ENCODE measurements at regions not wholly inside any gene's neighbourhood (a gene's known extent, or its start where the extent isn't known, plus 50 kb on each side); places are given as distances from the start of the nearest gene placed in this dataset.

DNA sequence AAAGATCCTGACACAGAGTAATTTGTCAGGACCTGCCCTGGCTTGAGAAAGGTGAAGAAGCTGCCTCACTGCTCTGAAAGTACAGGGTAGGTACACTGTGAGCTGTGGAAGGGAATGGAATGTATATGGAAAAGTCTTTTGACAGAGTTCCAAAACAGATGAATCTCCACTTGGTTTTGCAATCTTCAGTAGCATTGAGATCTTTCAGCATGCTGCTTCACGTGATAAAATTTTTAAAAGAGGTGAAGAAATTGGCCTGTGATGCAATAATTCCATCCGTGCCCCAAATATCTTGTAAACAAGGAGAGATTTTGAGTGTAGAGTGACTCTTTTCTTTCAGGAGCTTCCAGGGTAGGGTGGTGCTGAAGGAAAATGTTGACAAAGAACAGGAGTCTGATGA lies 123.1 kb downstream of the OSR1 start:
- DNase-seq (ENCODE audit: low read depth) = no peak

DNA sequence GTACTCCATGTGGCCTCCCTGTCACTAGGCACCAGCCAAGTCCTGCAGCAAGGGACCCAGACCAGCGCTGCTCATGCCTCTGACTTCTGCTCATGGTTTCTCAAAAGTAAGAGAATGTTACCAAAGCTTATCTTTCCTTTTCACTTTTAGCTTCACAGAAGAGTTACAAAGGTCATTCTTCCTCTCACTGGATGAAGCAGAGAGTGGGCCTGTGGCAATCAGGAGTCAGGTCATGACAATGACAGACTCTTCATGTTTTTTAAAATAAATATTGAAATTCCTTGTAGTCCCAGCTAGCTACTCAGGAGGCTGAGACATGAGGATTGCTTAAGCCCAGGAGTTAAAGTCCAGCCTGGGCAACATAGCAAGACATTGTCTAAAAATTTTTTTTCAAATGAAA lies 126.1 kb downstream of the OSR1 start:
- no peak for DNase-seq (ENCODE audit: low read depth)

DNA sequence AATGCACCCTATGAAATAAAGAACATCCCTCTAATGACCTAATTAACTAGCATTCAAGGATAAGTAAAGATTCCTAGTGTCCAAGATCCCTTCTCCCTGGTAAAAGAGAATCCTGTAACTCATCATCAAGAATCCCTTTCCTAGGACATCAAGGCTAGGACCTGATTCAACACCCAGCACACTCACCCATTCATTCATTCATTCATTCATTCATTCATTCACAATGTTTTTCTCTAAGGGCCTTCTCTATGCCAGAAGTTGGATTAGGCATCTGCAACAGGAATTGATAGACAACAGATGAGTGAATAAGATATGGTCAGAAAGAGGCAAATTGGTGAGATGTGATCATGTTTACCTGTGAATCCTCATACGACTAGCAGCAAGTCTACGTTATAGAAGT lies 126.8 kb downstream of the OSR1 start:
- DNase-seq (ENCODE audit: low read depth) = no peak

DNA sequence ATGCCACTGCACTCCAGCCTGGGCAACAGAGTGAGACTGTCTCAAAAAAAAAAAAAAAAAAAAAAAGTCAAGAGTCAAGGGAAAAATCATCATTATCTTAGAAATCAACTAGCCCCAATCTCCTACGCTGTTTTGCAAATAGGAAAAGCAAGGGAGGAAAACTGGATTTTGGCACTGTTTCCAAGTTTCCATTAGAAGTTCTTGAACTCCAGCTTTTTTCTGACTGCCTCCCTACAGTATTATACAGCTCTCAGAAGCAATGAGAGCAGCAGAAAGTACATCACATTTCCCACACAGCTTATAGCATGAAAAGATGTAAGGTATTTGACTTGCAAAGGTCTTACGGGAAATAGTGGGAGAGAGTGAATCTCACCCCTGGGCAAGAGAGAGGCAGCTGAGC lies 127.8 kb downstream of the OSR1 start:
- DNase-seq (ENCODE audit: low read depth) = no peak

DNA sequence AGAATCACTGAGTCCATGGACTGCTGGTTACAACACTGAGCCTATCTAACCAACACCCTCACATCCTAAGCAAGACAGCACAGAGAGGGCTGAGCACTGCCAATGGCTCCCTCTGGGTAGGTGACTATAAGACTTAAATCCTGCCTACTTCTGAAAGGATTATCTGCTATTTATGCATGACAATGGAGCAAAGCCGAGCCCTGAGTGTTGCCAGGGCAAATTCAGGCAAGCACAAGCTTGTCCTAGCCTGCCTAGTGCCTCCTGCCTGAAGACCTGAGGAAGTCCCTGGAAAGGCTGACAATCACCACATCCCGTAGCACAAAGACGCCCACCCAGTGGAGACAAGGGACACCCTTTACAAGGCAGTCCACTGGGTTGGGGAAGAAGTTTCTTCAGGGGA lies 129.7 kb downstream of the OSR1 start:
- no peak for DNase-seq (ENCODE audit: low read depth)

DNA sequence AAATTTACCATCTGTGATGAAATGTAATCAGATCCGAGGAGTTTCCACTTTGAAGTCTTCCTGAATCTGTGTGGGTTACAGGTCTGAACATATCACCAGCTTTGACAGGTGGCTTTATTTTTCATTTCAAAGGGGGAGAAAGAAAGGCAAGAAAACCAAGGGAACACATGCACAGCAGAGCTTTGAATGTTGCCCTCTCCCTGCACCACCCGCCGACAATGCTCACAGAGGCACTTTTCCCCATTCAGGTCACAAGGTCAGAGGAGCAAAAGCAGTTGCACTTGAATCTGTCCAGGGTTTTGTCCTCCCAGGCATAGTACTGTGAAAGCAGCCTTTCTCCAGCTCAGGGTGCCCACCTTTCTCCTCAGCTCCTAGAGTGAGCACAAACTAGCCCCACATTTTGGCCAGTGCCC lies 130.2 kb downstream of the OSR1 start:
- DNase-seq (ENCODE audit: low read depth) = no peak

DNA sequence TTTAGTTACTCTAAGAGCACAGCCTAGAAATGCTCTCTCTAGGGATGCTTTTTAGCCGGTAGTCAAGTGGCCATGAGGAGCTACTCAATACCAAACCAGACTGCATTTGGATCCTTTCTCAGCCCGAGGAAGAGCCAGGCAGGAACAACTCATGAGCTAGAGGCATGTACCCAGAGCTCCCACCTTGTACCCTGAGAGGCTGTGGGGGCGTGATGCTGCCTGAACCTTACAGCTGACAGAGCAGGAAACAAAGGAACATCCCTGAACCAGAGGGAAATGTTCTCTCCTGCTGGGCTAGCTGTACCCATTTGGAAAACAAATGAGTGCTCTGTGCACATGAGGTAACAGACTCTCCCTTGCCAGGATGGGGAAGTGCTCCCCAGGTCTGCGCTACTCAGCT lies 131.6 kb downstream of the OSR1 start:
- no peak for DNase-seq (ENCODE audit: low read depth)

DNA sequence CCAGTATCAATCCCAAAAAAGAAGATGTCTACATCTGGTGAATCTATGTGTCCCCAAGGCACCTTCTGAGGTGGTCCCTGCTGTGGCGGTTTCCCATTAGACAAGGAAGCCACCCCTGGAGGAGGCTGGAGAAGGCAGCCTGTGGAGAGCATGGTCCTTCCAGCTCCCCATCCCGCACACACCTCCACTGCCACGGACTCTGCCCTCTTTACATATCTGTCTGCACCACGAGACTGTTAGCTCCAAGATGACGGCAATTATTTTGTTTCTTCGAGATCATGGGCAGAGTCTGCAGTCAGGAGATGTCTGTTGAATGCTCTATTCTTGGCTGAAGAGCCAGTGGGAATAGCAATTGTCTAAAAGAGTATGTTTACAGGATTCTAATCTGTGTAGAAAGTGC lies 132.0 kb downstream of the OSR1 start:
- DNase-seq (ENCODE audit: low read depth) = no peak

DNA sequence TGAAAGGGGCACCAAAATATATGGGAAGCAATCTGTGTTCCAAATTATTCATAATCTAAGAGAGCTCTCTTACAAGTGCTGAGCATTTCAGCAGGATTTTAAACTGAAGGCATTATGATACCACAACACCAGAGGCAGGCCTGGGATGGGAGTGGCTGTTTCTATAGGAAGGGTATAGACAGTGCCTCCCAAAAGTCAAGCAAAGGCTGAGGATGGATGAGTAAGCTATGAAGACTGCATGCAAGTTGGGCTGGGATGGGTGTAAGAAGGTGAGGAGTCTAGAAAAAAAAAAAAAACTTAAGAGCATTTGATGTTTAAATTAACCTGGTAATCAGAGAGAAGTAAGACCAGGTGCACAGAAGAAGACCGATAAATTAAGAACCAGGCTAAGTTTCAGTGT lies 132.5 kb downstream of the OSR1 start:
- DNase-seq (ENCODE audit: low read depth) = no peak

DNA sequence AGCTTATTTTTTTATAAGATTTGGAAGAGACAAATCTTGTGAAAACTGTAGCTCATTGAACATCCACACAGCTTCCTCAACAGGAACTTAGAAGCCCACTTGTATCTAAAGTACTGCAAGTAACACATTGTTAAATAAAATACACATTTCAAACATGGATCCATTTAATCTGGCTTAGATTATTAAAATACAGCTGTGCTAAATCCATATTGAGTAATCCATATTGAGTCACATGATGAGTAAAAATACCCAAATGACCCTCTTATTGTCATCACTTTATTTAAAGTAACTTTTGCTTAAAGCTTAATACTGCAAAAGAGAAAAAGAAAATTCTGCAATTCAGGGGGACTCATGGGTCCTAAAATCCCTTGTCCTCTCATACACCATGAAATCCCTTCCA lies 133.3 kb downstream of the OSR1 start:
- no peak for DNase-seq (ENCODE audit: low read depth)

DNA sequence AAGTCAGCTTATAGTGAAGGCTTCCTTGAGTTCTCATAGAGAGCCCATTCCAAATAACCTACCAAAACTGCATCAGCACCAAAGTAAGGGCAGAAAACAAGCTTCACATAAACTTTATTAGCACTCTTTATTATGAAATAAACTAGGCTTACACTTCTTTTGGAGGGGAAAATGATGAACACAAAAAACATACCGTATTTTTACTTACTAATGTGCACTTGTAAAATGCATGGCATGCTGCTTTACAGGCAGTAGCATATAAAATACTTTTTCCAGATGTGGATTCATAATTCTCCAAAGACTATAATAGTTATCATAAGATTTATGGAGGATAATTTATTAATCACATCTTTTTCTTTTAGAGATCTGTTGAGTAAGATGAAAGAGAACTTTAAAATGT lies 133.9 kb downstream of the OSR1 start:
- no peak for DNase-seq (ENCODE audit: low read depth)

DNA sequence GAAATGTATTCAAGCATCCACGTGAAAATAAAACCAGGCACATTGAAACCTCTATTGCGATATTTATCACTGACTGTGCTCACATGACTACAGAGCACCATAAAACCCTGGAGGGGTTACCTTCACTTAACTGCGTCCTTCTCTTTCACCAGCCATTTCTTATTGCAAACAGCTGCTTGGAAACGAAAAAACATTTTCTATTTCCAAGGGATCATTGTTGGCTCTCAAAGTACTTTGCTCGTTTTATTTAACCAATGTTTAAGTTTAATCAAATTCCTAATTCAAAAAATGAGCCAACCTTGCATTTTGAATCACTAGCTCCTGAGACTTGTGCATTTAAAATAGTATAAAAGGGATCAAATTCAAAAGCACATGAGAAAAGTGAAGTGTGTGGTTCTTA lies 134.4 kb downstream of the OSR1 start:
- no peak for DNase-seq (ENCODE audit: low read depth)

DNA sequence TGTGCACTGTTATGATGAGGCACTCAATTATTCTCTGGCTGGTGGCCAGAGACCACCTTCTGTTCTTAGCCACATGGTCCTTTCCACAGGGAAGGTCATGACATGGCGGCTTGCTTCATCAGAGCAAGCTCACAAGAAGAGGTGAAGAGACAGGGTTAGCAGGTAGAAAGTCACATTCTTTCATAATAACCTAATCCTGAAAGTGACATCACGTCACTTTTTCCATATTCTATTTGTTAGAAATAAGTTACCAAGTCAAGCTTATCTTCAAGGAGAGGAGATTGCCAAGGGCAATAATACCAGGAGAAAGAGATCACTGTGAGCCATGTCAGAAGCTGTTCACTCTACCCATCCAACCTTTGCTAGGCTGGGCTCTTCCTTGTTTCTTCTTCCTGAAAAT lies 139.4 kb downstream of the OSR1 start:
- DNase-seq (ENCODE audit: low read depth) = no peak

DNA sequence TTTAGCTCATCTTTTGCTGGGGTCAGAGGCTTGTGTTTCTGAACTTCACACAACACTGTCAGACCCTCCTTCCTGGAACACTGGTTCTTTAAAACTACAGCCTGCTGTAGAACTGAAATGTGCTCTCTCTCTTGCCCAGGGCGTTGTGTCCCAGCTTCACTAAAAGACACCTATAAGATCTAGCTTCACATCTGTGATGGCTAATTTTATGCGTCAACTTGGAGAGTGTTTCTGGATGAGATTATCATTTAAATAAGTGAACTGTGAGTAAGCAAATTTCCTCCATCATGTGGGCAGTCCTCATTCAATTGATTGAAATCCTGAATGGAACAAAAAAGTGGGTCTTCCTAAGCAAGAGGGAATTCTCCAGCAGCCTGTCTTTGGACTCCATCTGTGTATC lies 140.3 kb downstream of the OSR1 start:
- DNase-seq (ENCODE audit: low read depth) = no peak

DNA sequence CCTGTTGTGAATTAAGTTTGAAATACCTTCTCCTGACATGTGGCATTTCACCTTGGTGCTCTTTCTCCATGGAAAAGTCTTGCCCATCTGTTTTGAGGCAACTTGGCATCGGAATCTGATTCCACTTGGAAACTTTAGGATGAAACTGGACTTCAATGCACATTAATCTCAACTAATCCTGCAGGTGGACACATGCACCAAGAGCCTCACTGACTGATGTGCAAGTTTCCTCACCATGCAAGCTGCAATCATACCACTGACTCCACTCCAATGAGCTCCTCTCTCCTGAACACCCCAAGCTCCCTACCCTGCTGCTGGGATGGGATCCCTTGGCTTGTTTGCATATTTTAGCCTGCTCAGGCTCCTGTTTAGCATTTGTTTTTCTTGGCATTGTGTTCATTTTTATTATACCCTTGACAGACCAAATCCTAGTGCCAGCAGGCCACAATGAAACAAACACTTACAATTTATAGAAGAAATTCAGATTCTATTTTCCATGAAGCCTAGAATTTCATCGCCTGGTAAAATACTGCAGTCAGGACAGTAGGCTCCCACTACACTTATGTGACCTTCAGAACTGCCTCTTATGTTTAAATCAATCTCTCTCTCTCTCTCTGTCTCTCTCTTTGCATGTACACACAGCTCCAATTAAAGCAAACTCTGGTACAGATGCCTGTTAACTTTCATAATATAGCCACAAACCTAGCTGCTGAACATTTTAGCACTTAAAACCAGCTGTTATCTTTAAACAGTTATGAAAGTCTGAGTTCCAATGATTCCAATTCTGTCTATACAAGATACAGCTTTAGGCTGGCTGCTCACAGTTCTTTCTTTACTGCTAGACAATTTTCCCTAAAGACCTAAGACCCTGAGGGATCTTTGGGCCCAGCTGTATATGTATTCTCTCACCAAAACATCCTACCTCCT lies 141.5 kb downstream of the OSR1 start:
- no peak for DNase-seq (ENCODE audit: low read depth)

DNA sequence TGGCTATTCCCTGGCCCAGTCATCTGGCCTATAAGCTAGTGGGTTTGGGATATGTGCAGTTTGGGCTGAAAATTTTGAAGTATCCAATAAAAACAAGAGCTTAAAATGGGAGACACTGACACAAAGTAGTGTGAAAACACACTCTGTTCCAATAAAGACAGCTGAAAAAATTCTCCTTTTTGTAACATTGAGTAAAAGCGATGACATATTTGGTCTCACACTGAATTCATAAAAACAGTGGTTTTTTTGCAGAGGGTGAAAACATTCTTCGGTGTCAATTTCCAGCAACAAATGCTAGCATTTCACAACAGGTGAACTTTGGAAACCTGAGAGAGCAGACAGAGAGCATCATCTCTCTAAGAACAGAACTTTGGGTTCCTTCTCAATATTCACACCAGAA lies 142.2 kb downstream of the OSR1 start:
- DNase-seq (ENCODE audit: low read depth) = no peak

DNA sequence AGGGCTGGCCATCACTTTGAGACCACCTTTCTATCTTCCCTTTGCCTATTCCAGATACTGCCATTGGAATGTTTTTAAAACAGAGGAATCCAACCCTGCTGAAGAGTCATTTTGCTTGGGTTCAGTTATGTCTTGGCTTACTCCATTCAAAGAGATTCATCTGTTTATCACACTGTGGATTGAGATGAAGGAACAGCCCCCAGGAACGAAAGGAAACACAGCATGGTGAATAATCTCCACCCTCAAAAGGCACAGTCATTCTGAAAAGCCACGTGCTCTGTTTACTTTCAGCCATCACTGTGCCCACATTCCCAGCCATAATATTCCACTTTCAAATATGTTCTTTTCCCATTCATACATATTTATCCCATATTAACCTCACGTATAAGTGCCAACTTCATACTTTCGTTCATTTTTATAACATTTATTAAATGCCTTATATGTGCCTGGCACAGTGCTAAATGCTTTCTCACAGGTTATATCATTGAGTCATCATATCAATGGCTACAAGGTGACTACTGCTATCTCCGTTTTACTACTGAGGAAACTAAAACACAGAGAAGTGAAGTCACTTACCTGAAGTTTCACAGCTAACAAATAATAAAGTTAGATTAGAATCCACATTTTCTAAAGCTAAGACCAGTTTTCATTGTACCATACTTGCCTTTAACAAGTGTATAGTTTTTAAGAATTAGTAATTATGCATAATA lies 143.6 kb downstream of the OSR1 start:
- DNase-seq (ENCODE audit: low read depth) = no peak

DNA sequence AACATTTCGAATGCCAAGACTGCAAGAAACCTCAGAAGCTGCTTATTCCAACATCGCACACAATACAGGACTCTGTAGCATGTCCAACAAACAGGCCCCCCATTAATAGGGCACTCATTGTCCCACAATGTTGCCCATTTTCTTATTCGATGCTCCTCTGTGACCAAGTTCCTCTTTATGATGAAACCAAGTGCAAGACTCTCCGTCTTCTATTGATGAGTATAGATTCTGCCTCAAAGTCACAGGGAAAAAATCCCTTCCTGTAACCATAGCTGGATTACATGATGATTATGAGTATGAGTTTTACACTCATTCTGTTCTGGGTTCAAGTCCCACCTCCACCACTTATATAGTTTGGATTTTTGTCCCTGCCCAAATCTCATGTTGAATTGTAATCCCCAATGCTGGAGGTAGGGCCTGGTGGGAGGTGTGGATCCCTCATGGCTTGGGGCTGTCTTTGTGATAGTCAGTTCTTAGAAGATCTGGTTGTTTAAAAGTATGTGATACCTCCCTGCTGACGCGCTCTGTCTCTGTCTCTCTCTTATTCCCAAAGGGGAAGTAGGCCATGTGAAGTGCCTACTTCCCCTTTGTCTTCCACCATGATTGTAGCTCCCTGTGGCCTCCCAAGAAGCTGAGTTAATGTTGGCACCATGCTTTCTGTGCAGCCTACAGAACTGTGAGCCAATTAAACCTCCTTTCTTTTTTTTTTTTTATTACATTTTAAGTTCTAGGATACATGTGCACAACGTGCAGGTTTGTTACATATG lies 148.7 kb downstream of the OSR1 start:
- DNase-seq (ENCODE audit: low read depth) = no peak

DNA sequence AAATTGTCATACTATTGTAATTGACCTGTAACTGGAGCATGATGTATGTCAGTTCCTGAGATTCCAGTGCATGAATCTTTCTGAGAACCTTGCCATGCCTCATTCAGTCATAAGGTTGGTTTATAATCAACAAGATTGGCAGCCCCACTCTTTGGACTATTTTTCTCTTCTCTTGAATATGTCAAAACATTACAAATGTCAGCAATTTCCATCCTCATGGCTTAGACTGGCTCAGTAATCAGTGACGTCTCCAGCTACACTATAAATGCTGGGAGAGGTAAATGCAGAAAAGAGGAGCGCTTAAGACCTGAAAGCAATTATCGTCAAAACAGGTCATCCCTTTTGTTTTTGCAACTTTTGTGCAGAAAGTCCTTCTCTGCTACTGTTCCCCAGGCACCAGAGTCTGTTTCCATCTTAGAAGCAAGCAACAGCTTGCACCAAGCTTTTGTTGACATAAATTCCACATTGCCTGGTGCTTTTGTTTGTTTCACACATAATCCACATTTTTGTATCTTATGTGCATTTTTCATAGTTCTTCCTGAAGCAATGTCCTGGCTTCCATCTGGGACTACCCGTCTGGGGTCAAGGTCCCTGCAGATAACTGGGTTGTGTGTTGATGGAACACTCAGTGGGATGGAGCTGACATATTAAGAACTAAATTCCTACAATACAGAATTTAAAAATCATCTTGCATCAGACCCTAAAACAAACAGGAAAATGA lies 149.8 kb downstream of the OSR1 start:
- no peak for DNase-seq (ENCODE audit: low read depth)

DNA sequence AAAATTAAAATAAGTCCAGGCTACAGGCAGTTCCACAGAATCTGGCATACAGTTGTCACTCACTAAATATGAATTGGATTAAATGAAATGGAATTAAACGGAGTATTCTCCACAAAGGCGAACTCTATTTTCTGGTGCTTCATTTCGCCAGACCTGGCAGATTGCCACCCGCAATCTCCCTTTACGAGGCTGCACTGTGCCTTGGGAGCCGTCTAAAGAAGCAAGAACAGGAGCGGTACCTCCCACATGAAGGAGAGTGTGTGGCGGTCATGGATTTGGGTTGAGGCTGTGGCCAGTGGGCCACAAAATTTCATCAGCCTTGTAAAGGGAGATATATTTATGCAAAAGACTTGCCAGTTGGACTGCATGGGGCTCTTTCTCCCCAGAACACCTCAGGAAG lies 151.0 kb downstream of the OSR1 start:
- DNase-seq (ENCODE audit: low read depth) = no peak

DNA sequence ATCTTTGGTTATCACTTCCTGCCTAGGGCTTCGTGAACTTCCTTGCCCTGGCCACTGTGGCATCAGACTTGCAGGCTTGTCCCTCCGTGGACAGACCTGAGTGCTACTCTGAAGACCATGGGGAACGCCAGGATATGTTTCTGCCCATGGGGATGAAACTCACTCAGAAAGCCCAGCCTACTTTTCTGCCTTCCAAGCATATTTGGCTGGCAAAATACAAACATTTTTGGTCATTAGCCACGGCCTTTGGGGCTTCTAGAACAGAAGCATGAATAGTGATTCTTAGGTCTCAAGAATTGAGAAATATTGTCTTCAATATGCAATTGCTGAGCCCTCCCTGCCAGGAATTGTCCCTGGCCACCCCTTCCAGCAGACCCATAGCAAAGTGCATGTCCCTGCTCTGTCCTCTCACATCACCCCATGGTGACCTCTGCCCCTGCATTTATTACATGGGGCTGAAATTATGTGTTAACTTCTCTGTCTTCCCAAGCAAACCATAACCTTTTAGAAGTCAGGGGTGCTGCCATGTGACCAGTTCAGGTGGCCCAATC lies 152.4 kb downstream of the OSR1 start:
- DNase-seq (ENCODE audit: low read depth) = no peak

DNA sequence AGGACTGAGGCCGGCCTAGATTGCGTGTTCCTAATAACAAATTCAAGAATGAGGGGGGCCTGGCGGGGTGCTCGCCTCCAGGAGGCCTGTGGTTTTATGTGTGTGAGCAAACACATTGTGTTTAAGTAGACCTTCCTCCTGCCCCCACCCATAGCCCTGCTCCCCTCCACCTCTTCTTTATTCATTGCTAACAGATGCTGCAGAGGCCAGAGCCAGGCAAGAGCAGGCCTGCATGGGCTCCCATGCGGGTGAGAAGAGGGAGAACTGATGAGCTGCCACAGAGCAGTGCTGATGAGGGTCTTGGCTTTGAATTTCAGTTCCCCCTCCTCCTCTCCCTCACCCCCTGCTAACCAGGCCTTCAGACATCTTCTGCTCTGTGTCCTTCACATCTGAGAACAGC lies 154.6 kb downstream of the OSR1 start:
- no peak for DNase-seq (ENCODE audit: low read depth)
